VCaP (cell line): ENCODE measurements at regions not wholly inside any gene's neighbourhood (a gene's known extent, or its start where the extent isn't known, plus 50 kb on each side); places are given as distances from the start of the nearest gene placed in this dataset.
A peak's percentile ranks its signal among the peaks of the same experiment; 100 is the strongest.

ENCODE experiments used
- H3K27ac ChIP-seq: fragments of 450-650 bp; 2 replicates; pipeline ENCODE4 v1.5.1; 2017
- TF ChIP-seq, protein P1 (sequence below): fragments of 450-650 bp; conservative IDR thresholded peaks from 2 replicates; pipeline ENCODE4 v1.5.1; 2017; ENCODE audit warnings: mild to moderate bottlenecking, moderate library complexity

DNA sequence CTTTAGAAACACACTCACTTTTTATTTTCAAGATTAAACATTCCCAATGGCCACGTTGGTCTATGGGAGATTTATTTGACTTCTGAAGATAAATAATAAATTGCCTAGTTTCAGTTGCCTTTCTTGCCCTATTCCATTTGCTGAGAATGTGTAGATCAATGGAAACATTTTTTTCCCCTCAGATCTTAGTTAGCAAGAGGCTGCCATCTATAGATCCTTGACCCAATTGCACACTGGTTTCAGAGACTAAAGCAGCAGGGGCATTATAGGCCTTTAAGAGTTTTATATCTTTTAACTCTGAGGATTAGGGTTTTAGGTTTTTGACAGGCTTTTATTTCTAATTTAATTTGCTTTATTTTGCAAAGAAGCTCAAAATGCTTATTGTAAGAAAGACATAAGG, 163.2 kb upstream of the GPR26 start:
- no peak overlapping the region for H3K27ac ChIP-seq
- TF ChIP-seq, protein P1, sequence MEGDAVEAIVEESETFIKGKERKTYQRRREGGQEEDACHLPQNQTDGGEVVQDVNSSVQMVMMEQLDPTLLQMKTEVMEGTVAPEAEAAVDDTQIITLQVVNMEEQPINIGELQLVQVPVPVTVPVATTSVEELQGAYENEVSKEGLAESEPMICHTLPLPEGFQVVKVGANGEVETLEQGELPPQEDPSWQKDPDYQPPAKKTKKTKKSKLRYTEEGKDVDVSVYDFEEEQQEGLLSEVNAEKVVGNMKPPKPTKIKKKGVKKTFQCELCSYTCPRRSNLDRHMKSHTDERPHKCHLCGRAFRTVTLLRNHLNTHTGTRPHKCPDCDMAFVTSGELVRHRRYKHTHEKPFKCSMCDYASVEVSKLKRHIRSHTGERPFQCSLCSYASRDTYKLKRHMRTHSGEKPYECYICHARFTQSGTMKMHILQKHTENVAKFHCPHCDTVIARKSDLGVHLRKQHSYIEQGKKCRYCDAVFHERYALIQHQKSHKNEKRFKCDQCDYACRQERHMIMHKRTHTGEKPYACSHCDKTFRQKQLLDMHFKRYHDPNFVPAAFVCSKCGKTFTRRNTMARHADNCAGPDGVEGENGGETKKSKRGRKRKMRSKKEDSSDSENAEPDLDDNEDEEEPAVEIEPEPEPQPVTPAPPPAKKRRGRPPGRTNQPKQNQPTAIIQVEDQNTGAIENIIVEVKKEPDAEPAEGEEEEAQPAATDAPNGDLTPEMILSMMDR = peak; percentile 24; the same call in 1 of the 2 replicates

DNA sequence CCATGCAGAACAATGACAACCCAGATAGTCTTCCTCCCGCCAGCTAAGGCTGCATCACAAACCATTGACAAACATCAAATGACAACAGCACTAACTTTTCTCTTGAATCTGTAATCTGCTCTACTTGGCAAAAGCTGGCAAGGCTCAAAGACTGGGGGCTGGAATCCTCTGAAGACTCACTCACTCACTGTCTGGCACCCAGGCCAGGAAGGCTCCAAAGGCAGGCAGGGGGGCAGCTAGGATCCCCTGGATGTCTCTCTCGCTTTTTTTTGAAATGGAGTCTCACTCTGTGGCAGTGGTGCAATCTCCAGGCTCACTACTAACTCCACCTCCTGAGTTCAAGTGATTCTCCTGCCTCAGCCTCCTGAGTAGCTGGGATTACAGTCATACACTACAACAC, 159.7 kb upstream of the GPR26 start:
- no peak overlapping the region for H3K27ac ChIP-seq
- TF ChIP-seq, protein P1 = no peak

DNA sequence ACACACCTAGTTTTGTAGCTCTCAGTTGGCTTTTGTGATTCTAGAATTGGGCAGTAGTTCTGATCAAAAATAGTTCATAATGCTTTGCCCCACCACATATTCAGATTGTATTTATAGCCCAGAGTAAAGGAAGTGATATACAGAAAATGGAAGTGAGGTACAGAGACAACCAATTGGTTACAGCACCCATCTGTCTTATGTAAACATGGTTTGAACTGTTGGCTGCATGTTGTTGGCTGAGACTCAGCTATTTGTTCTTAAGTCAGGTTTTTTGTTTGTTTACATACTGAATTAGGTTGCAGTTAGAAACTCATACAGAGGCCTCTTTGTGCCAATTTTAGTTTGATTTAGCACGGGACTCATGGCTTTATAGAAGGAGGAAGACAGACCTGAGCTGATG, 158.9 kb upstream of the GPR26 start:
- peak overlapping the region; percentile 30; the same call in 1 of the 2 replicates for H3K27ac ChIP-seq
- TF ChIP-seq, protein P1 = no peak

DNA sequence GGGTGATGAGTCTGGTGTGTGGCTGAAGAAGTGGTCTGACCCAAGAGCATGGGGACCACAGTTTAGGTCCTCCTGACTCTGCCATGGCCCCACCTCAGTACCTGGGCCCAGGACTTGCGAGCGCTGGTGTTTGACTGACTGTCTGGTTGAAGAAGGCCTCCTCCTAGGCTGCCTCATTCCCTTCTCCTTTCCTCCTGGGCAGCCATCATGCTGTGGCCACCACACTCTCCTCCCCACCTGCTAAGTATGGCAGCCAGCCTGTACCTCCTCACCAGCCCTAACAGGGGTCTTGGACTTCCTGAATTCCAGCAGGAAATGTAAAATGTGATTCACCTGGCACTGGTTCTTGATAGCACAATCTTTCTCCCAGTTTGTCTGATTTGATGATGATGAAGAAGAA, 156.8 kb upstream of the GPR26 start:
- H3K27ac ChIP-seq = no peak overlapping the region
- TF ChIP-seq, protein P1 = no peak

DNA sequence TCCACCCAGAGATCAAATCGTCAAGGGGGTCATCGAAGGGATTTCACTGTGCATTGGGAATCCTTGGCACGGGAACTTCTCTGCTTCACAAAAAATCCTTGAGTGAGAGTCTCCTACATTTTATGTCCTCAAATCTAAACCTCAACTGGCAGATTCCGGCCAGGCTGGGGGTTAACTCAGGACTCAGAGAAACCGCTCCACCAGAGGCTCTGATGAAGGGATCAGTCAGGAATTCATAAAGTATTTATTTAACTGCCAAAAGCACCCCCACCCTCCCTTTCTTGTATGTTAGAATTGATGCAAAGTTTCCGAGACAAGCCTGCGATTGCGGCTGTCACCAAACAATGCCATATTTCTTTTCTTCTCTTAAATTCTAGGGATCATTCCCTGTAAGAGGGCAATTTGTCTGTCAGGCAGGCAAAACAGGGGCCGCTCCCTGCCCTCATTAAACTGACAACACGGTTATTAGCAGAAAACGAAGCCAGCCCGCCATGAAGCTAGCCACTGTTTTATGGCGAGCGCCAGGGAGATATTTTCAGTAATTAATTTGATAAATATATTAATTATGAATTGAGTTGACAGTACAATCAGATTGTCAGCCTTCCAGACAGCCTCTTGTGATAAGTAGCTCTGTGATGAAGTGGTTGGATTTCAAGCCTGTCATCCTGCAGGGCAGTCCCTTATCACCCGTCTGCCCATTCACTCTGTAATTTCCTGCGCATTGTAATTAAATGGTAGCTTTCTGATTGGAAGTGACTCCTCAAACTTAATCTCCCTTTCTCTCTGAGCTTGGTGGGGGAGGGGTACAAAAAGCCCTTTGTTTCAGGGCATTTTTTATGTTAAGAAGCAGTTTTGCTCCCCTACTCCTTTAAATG, 153.0 kb upstream of the GPR26 start:
- TF ChIP-seq, protein P1 = no peak
- H3K27ac ChIP-seq = no peak overlapping the region

DNA sequence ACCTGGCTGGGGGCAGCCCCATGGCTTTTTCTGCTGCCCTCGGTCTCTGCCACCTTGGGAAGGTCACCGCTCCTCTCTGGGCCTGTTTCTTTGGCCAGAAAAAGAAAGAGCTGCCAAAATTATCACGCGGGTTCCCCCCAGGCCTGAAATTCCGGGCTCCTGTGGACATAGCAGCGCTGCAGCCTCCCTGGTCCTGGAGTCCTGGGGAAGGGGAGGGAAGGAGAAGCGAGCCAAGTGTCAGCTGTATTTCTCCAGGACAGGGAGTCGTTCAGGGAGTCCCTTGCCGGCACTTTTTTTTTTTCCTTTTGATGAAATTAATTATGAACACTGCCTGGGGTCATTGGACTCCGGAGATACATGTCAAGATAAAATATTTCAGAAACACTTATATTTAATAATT, 152.3 kb upstream of the GPR26 start:
- TF ChIP-seq, protein P1 = no peak
- no peak overlapping the region for H3K27ac ChIP-seq

DNA sequence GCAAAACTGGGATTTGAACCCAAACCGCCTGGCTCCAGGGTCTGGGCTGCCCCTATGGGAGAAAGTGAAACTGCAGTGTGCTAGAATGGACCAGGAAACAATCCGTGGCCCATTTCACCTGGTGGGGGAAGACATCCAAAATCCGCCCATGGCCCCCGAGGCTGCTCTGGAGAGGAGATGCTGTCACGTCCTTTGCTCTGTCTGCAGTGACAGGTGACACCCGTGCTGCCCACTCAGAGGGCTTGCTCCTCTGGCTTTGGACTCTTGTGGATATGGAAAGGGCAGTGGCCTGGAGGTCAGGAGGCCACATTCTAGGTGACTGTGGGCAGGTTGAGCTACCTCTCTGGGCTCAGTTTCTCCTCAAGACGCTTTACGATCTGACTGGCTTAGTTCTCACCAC, 151.2 kb upstream of the GPR26 start:
- H3K27ac ChIP-seq = no peak overlapping the region
- TF ChIP-seq, protein P1 = no peak
